Heart left ventricle (tissue), 13 donors: ENCODE measurements at regions not wholly inside any gene's neighbourhood (a gene's known extent, or its start where the extent isn't known, plus 50 kb on each side); places are given as distances from the start of the nearest gene placed in this dataset.

Experiments used
- CTCF ChIP-seq, 12 donors: fragments of 200-600 bp; sonication (generic) in 4 of 12; IDR thresholded peaks; one replicate each; pipeline versions ENCODE4 v1.5.0 to v1.8.0; 2018 to 2022; ENCODE audit warnings: antibody characterized with exemption in 12 of 12, mild to moderate bottlenecking in 5 of 12
- POLR2A ChIP-seq, 2 donors: fragments of 450-650 bp; IDR thresholded peaks; one replicate each; pipeline ENCODE4 v1.6.1; 2017; ENCODE audit warnings: antibody characterized with exemption in 2 of 2, mild to moderate bottlenecking in 2 of 2, moderate library complexity in 2 of 2
- donor health status: ischemic (EF 13 %, LVEDD 7.1; RV severe dilation, severe dysfunction).
- donor health status: DM: no; HTN: yes; CAD: no.
- donor health status: DM: no; HTN: no; CAD: no.
- donor health status: ischemic (EF 25% LVEDD 6.9; RV normal size, moderate dysfunction).
- donor health status: ischemic (EF 25% LVEDD 5.7; RV mildly dilated, moderate dysfunction).
- donor health status: ischemic (EF 35%, LVEDD 5.7; RV mildly dilated, moderate dysfunction).
- donor health status: nonischemic (EF 11% LVEDD 7.7; RV severe dilation, severe dysfunction).
- donor health status: DM: yes; HTN: yes; CAD: no.
- donor health status: PGD.
- donor health status: ischemic (EF 29% LVEDD 5.4; RV normal size, mild dysfunction).
- donor health status: nonischemic (EF 23%, LVEDD 6.1; RV moderate dilation, normal function).

GRCh38 chr4:160283081-160283480 lies 1180.2 kb downstream of the RAPGEF2 start:
- no peak for TF ChIP-seq POLR2A (IDR thresholded peaks at IDR 0.05)
- no peak for TF ChIP-seq CTCF (IDR thresholded peaks at IDR 0.05)
